ENCODE measurements at regions not wholly inside any gene's neighbourhood (a gene's known extent, or its start where the extent isn't known, plus 50 kb on each side); places are given as distances from the start of the nearest gene placed in this dataset.

GRCh38 chr10:51008346-51008745, 65.9 kb upstream of the PRKG1 start:
- Histone ChIP-seq H3K4me1 (ENCODE audit: insufficient read depth) (peaks cover 9% of the 10 kb centered on the region), H2AFZ (no peak overlapping the region), H3K4me3 (no peak overlapping the region), H3K79me2 (replicated peaks; ENCODE audit: insufficient read depth) (no peaks in the 10 kb centered on the region), H3K27ac (ENCODE audit: low read depth) (no peak overlapping the region), H3K4me2 (no peak overlapping the region), H3K27me3 (ENCODE audit: insufficient read depth) (no peaks in the 10 kb centered on the region), H4K20me1 (replicated peaks; ENCODE audit: insufficient read depth) (no peaks in the 10 kb centered on the region), H3F3A (replicated peaks; ENCODE audit: low read depth) (no peaks in the 10 kb centered on the region), H3K9me2 (ENCODE audit: insufficient read depth) (peaks cover 12% of the 10 kb centered on the region), H3K36me3 (ENCODE audit: insufficient read depth) (no peaks in the 10 kb centered on the region)
- TF ChIP-seq JUNB (IDR thresholded peaks at IDR 0.05; ENCODE audit: unreplicated experiment) (no peak), EZH2 (IDR thresholded peaks at IDR 0.05; ENCODE audit: low read depth, unreplicated experiment) (no peak), STAT1 (IDR thresholded peaks at IDR 0.05; ENCODE audit: unreplicated experiment) (no peak), EZH2phosphoT487 (IDR thresholded peaks at IDR 0.05; ENCODE audit: unreplicated experiment) (no peak), ZNF331 (CRISPR knock-in tag; IDR thresholded peaks at IDR 0.05; ENCODE audit: low read depth) (no peak), NANOG (IDR thresholded peaks at IDR 0.05; ENCODE audit: borderline replicate concordance) (no peak)
- Mint-ChIP-seq H3K4me3 (no peak overlapping the region), H3K27me3 (ENCODE audit: insufficient read depth, low read depth, poor library complexity) (peaks cover 2% of the 10 kb centered on the region), H3K36me3 (ENCODE audit: low read depth) (peaks cover 3% of the 10 kb centered on the region; the same call in 2 of the 3 replicates), H3K9me3 (peaks cover 4% of the 10 kb centered on the region; the same call in 1 of the 3 replicates), H3K4me1 (peaks cover 18% of the 10 kb centered on the region), H3K27ac (no peak overlapping the region)
- DNase-seq (ENCODE audit: low spot score) (no peak), ATAC-seq (no peak)

DNA sequence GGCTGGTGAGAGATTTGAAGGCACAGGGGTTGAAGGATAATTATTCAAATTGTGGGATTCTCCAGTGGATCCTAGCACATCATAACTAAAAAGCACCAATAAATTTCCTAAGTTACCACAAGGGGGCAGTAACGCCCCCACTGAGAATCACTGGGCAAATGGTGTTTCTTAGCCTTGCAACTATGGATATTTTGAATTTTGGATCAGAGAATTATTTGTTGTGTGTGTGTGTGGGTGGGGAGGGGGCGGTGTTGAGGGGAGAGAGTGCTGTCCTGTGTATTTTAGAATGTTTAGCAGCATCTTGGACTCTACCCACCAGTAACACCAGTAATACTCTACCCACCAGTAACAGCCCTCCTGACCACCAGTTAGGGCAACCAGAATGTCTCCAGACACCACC, 63.3 kb upstream of the PRKG1 start:
- Histone ChIP-seq H3K4me3 (no peak overlapping the region), H3K9me2 (ENCODE audit: insufficient read depth) (peaks cover 12% of the 10 kb centered on the region), H3K36me3 (ENCODE audit: insufficient read depth) (no peaks in the 10 kb centered on the region), H3K79me2 (replicated peaks; ENCODE audit: insufficient read depth) (no peaks in the 10 kb centered on the region), H3K4me2 (no peak overlapping the region), H3K27ac (ENCODE audit: low read depth) (no peak overlapping the region), H4K20me1 (replicated peaks; ENCODE audit: insufficient read depth) (no peaks in the 10 kb centered on the region), H3F3A (replicated peaks; ENCODE audit: low read depth) (no peaks in the 10 kb centered on the region), H2AFZ (no peak overlapping the region), H3K4me1 (ENCODE audit: insufficient read depth) (peaks cover 8% of the 10 kb centered on the region), H3K27me3 (ENCODE audit: insufficient read depth) (no peaks in the 10 kb centered on the region)
- Mint-ChIP-seq H3K9me3 (peaks cover 4% of the 10 kb centered on the region; the same call in 1 of the 3 replicates), H3K27ac (no peak overlapping the region), H3K4me1 (peaks cover 13% of the 10 kb centered on the region), H3K4me3 (no peak overlapping the region), H3K36me3 (ENCODE audit: low read depth) (peaks cover 3% of the 10 kb centered on the region; the same call in 2 of the 3 replicates), H3K27me3 (ENCODE audit: insufficient read depth, low read depth, poor library complexity) (peaks cover 4% of the 10 kb centered on the region)
- peak; percentile 52 for ATAC-seq
- DNase-seq (ENCODE audit: low spot score), result peak; percentile 71
- TF ChIP-seq STAT1 (IDR thresholded peaks at IDR 0.05; ENCODE audit: unreplicated experiment), result no peak
- TF ChIP-seq, protein P1, sequence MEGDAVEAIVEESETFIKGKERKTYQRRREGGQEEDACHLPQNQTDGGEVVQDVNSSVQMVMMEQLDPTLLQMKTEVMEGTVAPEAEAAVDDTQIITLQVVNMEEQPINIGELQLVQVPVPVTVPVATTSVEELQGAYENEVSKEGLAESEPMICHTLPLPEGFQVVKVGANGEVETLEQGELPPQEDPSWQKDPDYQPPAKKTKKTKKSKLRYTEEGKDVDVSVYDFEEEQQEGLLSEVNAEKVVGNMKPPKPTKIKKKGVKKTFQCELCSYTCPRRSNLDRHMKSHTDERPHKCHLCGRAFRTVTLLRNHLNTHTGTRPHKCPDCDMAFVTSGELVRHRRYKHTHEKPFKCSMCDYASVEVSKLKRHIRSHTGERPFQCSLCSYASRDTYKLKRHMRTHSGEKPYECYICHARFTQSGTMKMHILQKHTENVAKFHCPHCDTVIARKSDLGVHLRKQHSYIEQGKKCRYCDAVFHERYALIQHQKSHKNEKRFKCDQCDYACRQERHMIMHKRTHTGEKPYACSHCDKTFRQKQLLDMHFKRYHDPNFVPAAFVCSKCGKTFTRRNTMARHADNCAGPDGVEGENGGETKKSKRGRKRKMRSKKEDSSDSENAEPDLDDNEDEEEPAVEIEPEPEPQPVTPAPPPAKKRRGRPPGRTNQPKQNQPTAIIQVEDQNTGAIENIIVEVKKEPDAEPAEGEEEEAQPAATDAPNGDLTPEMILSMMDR (conservative IDR thresholded peaks at IDR 0.05; ENCODE audit: low read depth in 2 of 2), result peak; percentile 78 to 96

GRCh38 chr10:51012073-51012472, 62.2 kb upstream of the PRKG1 start:
- Histone ChIP-seq H3K4me2 (no peak overlapping the region), H3K9me2 (ENCODE audit: insufficient read depth) (peaks cover 12% of the 10 kb centered on the region), H3K27me3 (ENCODE audit: insufficient read depth) (no peaks in the 10 kb centered on the region), H3F3A (replicated peaks; ENCODE audit: low read depth) (no peaks in the 10 kb centered on the region), H3K79me2 (replicated peaks; ENCODE audit: insufficient read depth) (no peaks in the 10 kb centered on the region), H3K4me3 (no peak overlapping the region), H2AFZ (no peak overlapping the region), H3K4me1 (ENCODE audit: insufficient read depth) (no peaks in the 10 kb centered on the region), H4K20me1 (replicated peaks; ENCODE audit: insufficient read depth) (no peaks in the 10 kb centered on the region), H3K36me3 (ENCODE audit: insufficient read depth) (no peaks in the 10 kb centered on the region), H3K27ac (ENCODE audit: low read depth) (no peak overlapping the region)
- Mint-ChIP-seq H3K9me3 (peaks cover 4% of the 10 kb centered on the region; the same call in 1 of the 3 replicates), H3K36me3 (ENCODE audit: low read depth) (peaks cover 3% of the 10 kb centered on the region; the same call in 2 of the 3 replicates), H3K27ac (no peak overlapping the region), H3K27me3 (ENCODE audit: insufficient read depth, low read depth, poor library complexity) (peaks cover 4% of the 10 kb centered on the region), H3K4me1 (peaks cover 5% of the 10 kb centered on the region), H3K4me3 (no peak overlapping the region)
- TF ChIP-seq NANOG (IDR thresholded peaks at IDR 0.05; ENCODE audit: borderline replicate concordance), result no peak
- TF ChIP-seq STAT1 (IDR thresholded peaks at IDR 0.05; ENCODE audit: unreplicated experiment), result no peak
- no peak for TF ChIP-seq ETS1 (IDR thresholded peaks at IDR 0.05)
- TF ChIP-seq, protein P1 (conservative IDR thresholded peaks at IDR 0.05; ENCODE audit: low read depth in 2 of 2), result no peak
- TF ChIP-seq EZH2phosphoT487 (IDR thresholded peaks at IDR 0.05; ENCODE audit: unreplicated experiment), result no peak
- no peak for TF ChIP-seq JUNB (IDR thresholded peaks at IDR 0.05; ENCODE audit: unreplicated experiment)
- ATAC-seq (no peak), DNase-seq (ENCODE audit: low spot score) (no peak)

Data from GM23338 (cell line).